22Rv1 (cell line): ENCODE measurements at regions not wholly inside any gene's neighbourhood (a gene's known extent, or its start where the extent isn't known, plus 50 kb on each side); places are given as distances from the start of the nearest gene placed in this dataset.
"Not testable (repeated sequence)": the region's sequence is repeated elsewhere in the genome, so short reads cannot be mapped to it uniquely, and the experiment has no call there.

Source experiments
- H3K27ac ChIP-seq: fragments of 450-650 bp; 2 replicates; pipeline ENCODE4 v1.5.1; 2017
- ZFX ChIP-seq: fragments of 450-650 bp; IDR thresholded peaks from 2 replicates; pipeline ENCODE4 v1.6.1; 2017; ENCODE audit warnings: antibody characterized with exemption, borderline replicate concordance
- TF ChIP-seq, protein P1 (sequence below): fragments of 450-650 bp; IDR thresholded peaks from 2 replicates; pipeline ENCODE4 v1.5.1; 2017; ENCODE audit warnings: mild to moderate bottlenecking

DNA sequence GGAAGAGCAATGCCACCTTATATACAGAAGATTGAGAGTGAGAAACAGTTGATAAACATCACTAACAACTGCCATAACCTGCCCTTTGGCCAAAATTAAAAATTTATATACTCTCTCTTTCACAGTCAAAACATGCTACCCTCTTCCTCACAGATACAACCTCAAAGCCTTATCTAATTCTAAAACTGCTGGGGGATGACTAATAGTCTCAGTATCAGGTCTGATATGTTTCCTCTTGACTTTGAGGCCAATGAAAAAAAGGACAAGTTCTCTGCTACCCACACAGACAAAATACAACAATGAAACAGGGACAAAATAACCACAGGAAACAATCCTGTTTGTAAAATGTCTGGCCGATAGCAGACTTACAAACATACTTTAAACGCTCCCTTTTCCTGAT lies 485.6 kb upstream of the NUDT12 start:
- H3K27ac ChIP-seq, result no peak overlapping the region
- no peak for TF ChIP-seq ZFX
- TF ChIP-seq, protein P1, sequence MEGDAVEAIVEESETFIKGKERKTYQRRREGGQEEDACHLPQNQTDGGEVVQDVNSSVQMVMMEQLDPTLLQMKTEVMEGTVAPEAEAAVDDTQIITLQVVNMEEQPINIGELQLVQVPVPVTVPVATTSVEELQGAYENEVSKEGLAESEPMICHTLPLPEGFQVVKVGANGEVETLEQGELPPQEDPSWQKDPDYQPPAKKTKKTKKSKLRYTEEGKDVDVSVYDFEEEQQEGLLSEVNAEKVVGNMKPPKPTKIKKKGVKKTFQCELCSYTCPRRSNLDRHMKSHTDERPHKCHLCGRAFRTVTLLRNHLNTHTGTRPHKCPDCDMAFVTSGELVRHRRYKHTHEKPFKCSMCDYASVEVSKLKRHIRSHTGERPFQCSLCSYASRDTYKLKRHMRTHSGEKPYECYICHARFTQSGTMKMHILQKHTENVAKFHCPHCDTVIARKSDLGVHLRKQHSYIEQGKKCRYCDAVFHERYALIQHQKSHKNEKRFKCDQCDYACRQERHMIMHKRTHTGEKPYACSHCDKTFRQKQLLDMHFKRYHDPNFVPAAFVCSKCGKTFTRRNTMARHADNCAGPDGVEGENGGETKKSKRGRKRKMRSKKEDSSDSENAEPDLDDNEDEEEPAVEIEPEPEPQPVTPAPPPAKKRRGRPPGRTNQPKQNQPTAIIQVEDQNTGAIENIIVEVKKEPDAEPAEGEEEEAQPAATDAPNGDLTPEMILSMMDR, result no peak

DNA sequence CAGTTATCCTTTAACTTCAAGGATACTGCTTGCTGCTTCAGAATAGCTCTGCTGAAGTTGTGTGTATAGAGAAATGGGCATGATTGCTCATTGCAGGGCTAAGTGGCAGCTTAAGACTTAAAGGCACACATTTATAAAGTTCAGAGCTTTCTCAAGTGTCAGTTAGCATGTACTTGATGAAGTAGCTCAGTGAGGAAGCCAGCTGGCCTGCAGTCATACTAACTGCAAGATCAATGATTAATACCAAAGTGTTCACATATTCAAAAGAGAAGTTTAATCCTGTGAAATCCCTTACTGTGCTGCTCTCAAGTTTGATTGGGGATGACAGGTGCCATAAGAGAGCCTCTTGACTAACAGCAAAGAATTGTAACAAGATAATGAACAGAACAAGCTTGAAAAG lies 483.4 kb upstream of the NUDT12 start:
- H3K27ac ChIP-seq, result no peak overlapping the region
- TF ChIP-seq ZFX, result no peak
- TF ChIP-seq, protein P1, result no peak

DNA sequence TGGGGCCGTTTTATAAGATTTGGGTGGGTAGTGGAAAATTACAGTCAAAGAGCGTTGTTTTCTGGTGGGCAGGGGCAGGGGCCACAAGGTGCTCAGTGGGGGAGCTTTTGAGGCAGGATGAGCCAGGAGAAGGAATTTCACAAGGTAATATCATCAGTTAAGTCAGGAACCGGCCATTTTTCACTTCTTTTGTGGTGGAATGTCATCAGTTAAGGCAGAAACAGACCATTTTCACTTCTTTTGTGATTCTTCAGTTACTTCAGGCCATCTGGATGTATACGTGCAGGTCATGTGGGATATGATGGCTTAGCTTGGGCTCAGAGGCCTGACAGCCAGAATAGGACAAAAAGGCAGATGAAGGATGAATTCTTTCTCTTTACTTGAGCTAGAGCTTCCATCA lies 477.3 kb upstream of the NUDT12 start:
- not testable (repeated sequence) for H3K27ac ChIP-seq

DNA sequence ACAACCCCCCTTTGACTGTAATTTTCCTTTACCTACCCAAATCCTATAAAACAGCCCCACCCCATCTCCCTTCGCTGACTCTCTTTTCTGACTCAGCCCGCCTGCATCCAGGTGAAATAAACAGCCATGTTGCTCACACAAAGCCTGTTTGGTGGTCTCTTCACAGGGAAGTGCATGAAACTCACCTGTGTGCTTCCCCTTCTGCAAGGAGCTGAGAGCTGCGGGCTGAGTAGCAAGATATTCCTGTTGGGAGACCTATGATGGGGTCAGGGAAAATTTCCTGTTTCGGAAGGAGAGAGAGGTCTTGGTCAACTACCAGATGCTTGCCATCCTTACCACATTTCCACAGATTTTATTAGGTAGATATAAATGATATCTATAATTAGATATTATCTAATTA lies 474.5 kb upstream of the NUDT12 start:
- H3K27ac ChIP-seq, result not testable (repeated sequence)

DNA sequence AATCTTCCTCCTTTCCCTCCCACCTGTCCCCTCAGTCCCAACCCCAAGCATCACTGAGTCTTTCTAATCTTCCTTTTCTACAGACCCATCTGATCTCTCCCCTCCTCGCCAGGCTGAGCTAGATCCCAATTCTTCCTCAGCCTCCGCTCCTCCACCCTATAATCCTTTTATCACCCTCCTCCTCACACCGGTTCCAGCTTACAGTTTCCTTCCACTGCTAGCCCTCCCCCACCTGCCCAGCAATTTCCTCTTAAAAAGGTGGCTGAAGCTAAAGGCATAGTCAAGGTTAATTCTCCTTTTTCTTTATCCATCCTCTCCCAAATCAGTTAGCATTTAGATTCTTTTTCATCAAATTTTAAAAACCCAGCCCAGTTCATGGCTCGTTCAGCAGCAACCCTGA lies 470.6 kb upstream of the NUDT12 start:
- H3K27ac ChIP-seq, result not testable (repeated sequence)

DNA sequence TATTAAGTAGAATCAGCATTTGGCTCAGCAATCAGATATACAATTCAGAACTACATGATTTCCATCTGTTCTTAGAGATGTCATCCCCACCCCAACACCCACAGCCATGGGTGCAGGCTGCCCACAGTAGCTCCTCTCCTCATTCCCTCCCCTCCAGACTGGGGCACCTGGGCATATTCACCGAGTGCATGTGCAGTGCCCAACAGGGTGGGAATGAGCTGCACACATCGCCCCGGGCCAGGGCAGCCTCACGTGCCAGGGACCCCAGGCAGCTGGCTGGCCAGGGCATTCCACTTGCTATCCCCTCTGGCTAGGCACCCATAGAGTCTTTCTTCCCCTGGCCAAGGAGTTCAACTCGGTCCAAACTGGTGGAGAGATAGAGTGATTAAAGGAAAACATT lies 461.9 kb upstream of the NUDT12 start:
- no peak for TF ChIP-seq ZFX
- TF ChIP-seq, protein P1, result no peak
- no peak overlapping the region for H3K27ac ChIP-seq

DNA sequence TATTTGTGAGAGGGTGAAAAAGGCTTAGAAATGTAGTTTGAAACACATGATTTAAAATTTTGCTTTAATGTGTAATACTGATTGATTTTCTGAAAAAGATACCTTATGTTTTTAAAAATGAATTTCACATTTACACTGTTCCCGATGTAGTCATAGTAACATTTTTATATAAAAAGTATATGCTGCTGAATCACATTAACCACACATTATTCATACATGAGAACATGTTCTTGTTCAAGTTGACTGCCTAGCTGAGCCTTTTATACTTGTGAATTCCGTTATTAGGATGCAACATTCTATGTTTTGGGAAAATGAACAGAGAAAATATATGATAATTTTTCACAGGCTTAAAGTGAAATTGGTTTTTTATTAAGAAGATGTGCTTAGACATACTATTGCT lies 461.1 kb upstream of the NUDT12 start:
- no peak for TF ChIP-seq ZFX
- TF ChIP-seq, protein P1, result no peak

DNA sequence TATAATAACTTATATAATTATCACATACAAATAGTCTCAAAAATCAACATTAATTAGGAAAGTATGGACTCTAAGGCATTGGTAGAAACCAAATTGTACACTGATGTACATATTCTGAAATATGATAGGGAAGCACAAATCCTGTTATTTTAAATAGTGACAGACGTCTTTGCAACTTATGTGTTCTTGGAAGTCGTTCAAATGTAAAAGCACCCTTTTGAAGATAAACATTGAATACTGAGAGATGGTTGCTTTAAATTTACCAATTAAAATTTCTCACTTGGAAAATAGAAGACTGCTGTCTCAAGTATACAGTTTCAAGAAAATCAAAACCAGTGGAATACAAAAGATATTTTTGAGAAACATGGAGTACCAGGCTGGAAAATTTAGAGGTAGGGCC lies 457.4 kb upstream of the NUDT12 start:
- no peak overlapping the region for H3K27ac ChIP-seq
- TF ChIP-seq ZFX, result no peak
- TF ChIP-seq, protein P1, result no peak

More for the DNA sequence above, 461.1 kb upstream of the NUDT12 start:
- H3K27ac ChIP-seq, result no peak overlapping the region

DNA sequence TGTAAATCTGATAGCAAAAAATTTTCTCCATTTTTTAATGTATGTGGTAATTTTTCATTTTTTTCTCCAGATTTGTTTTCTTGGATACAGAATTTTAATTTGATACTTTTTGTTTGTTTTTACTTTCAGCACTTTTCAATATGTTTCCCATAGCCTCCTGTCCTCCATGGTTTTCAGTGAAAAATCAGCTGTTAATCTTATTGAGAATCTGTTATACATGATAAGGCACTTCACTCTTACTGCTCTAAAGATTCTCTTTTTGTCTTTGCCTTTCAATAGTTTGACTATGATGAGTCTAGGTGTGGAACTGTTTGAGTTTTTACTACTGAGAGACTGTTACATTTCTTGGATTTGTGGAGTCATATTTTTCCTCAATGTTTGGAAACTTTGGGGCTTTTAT lies 455.7 kb upstream of the NUDT12 start:
- TF ChIP-seq ZFX, result no peak
- TF ChIP-seq, protein P1, result no peak
- no peak overlapping the region for H3K27ac ChIP-seq
